SU-DHL-6 (cell line): ENCODE measurements at regions not wholly inside any gene's neighbourhood (a gene's known extent, or its start where the extent isn't known, plus 50 kb on each side); places are given as distances from the start of the nearest gene placed in this dataset.
"Not testable (repeated sequence)": the region's sequence is repeated elsewhere in the genome, so short reads cannot be mapped to it uniquely, and the experiment has no call there.

Experiments used
- EZH2phosphoT487 ChIP-seq: fragments of 200-600 bp; sonication (generic), shearing (Covaris generic); conservative IDR thresholded peaks from 2 replicates; pipeline ENCODE4 v1.6.1; 2018; ENCODE audit warnings: mild to moderate bottlenecking, antibody characterized with exemption, low read length, moderate library complexity, mixed read lengths
- TF ChIP-seq, protein P1 (sequence below): fragments of 200-600 bp; sonication (generic); IDR thresholded peaks from one replicate; pipeline ENCODE4 v1.5.1; 2017; ENCODE audit warnings: antibody characterized with exemption, mild to moderate bottlenecking, low read length, moderate library complexity; ENCODE audit not compliant: insufficient read depth, poor library complexity, severe bottlenecking

DNA sequence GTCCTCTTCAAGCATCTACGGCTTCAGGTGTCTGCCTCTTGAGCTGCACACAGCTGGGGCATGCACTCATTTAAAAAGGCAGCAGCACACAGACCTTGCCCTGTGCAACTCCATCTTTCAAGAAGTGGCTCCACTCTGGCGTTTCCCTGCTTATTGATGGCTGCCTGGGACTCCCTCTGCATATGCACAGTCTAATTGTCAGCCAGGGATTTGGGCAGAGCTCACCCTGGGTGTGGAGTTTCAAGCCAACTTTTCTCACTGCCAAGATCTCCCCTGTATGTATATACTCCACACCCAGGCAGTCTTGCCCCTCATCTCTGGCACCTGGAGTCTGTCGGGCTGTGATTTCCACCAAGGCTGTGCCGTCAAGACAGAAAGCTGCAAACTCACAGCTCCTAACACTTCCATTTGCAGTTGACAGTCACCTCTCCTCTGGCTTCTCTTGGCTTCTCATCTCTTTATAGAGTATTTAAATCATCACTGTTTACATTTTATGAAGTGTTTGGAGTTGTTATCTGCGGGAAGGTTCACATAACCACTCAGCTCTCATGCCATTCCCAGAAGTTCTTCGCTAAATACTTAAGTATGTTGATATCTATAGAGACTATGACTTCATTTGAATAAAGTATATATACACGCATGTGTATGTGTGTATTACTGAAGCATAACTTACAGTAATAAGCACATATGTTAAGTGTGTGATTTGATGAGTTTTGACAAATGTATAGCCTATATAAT is 130.5 kb upstream of the ZNF469 start:
- not testable (repeated sequence) for TF ChIP-seq EZH2phosphoT487
- TF ChIP-seq, protein P1, sequence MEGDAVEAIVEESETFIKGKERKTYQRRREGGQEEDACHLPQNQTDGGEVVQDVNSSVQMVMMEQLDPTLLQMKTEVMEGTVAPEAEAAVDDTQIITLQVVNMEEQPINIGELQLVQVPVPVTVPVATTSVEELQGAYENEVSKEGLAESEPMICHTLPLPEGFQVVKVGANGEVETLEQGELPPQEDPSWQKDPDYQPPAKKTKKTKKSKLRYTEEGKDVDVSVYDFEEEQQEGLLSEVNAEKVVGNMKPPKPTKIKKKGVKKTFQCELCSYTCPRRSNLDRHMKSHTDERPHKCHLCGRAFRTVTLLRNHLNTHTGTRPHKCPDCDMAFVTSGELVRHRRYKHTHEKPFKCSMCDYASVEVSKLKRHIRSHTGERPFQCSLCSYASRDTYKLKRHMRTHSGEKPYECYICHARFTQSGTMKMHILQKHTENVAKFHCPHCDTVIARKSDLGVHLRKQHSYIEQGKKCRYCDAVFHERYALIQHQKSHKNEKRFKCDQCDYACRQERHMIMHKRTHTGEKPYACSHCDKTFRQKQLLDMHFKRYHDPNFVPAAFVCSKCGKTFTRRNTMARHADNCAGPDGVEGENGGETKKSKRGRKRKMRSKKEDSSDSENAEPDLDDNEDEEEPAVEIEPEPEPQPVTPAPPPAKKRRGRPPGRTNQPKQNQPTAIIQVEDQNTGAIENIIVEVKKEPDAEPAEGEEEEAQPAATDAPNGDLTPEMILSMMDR, result not testable (repeated sequence)
